ENCODE measurements at regions not wholly inside any gene's neighbourhood (a gene's known extent, or its start where the extent isn't known, plus 50 kb on each side); places are given as distances from the start of the nearest gene placed in this dataset.

GRCh38 chr9:17894501-17895160 lies 315.8 kb downstream of the SH3GL2 start:
- ChIA-PET CTCF (interaction anchor here (1.3 kb wide), 1 partner anchor 319 kb away, joined by 3 read pairs; no protein-coding TSS in a partner anchor), POLR2A (no interaction called here)
- Mint-ChIP-seq H3K4me3 (no peak overlapping the region), H3K27ac (no peak overlapping the region), H3K27me3 (ENCODE audit: low read depth) (no peaks in the 10 kb centered on the region), H3K36me3 (no peaks in the 10 kb centered on the region), H3K4me1 (peaks cover 4% of the 10 kb centered on the region; the same call in 1 of the 2 replicates), H3K9me3 (no peaks in the 10 kb centered on the region)
- TF ChIP-seq USF1 (CRISPR knock-in tag; IDR thresholded peaks at IDR 0.05) (no peak), SP1 (CRISPR knock-in tag; conservative IDR thresholded peaks at IDR 0.05) (no peak), ZNF671 (CRISPR knock-in tag; IDR thresholded peaks at IDR 0.05) (no peak), CBFB (CRISPR knock-in tag; IDR thresholded peaks at IDR 0.05; ENCODE audit: low read depth) (no peak), ESRRA (CRISPR knock-in tag; IDR thresholded peaks at IDR 0.05; ENCODE audit: borderline replicate concordance) (no peak), FOXJ3 (CRISPR knock-in tag; IDR thresholded peaks at IDR 0.05; ENCODE audit: borderline replicate concordance) (no peak), CREB1 (CRISPR knock-in tag; IDR thresholded peaks at IDR 0.05) (no peak), NFYB (CRISPR knock-in tag; conservative IDR thresholded peaks at IDR 0.05; ENCODE audit: low read depth) (no peak), GABPB1 (CRISPR knock-in tag; IDR thresholded peaks at IDR 0.05) (no peak), ZNF317 (CRISPR knock-in tag; IDR thresholded peaks at IDR 0.05; ENCODE audit: borderline replicate concordance, low read depth) (no peak), PRDM15 (CRISPR knock-in tag; IDR thresholded peaks at IDR 0.05) (no peak), TP53 (CRISPR knock-in tag; IDR thresholded peaks at IDR 0.05) (no peak), TCF7 (CRISPR knock-in tag; IDR thresholded peaks at IDR 0.05; ENCODE audit: low read depth) (no peak), ATF6 (CRISPR knock-in tag; IDR thresholded peaks at IDR 0.05) (no peak), EMX1 (CRISPR knock-in tag; IDR thresholded peaks at IDR 0.05) (no peak), PRRX2 (CRISPR knock-in tag; IDR thresholded peaks at IDR 0.05) (no peak), HMGA2 (CRISPR knock-in tag; IDR thresholded peaks at IDR 0.05) (no peak), ZNF425 (CRISPR knock-in tag; conservative IDR thresholded peaks at IDR 0.05) (no peak), ZNF423 (CRISPR knock-in tag; IDR thresholded peaks at IDR 0.05) (no peak)
- no peak for DNase-seq (ENCODE audit: low spot score)
- ATAC-seq = no peak

All from WTC11 (cell line).